ENCODE measurements at regions not wholly inside any gene's neighbourhood (a gene's known extent, or its start where the extent isn't known, plus 50 kb on each side); places are given as distances from the start of the nearest gene placed in this dataset.

DNA sequence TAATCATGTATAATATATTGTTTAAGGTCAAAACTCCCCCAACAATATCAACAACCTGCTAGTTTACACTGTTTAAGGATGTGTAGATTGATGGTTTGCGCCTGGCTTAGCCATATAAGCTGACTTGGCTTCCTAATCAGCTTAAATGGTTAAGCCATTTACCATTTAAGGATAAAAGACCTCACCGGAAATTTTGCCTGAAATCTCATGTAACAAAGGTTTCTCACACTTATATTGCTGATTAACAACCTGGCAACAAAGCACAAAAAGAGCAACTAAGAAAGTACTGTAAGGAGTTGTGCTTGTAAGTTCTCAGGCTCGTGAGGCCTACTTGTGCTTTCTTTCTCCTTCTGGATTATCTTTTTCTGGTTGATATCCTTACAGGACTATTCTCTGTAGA, 485.2 kb downstream of the GABRG1 start:
- no peak for DNase-seq

DNA sequence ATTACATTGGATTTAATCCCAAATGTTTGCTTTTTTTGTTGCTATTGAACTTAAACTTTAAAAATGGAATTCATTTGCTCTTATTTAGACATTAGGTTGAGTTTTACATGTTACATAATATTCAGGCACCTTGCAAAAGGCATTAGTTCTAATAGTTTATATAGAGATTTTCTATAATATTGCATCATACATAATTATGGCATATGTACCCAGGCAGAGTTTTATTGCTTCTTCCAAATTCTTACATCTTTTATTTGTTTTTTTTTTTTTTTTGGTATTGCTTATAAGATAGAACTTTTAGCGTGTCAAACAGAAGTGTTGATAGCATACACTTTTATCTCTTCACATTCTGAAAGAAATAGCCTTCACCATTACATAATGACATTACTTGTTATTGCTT, 487.7 kb downstream of the GABRG1 start:
- no peak for DNase-seq

DNA sequence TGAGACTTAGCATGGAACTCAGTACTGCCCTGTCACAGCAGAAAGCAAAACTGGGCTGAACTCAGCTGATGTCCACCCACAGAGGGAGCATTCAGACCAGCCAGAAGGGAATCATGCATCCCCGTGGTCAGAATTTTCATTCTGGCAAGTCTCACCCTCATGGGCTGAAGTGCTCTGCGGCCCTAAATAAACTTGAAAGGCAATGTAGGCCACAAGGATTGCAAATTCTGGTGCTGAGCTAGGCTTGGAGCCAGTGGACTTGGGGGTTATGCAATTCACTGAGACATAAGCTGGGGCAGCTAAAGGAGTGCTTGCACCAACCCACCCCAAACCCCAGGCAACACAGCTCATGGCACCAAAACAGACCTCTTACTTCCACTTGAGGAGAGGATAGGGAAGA, 494.1 kb downstream of the GABRG1 start:
- DNase-seq: no peak

DNA sequence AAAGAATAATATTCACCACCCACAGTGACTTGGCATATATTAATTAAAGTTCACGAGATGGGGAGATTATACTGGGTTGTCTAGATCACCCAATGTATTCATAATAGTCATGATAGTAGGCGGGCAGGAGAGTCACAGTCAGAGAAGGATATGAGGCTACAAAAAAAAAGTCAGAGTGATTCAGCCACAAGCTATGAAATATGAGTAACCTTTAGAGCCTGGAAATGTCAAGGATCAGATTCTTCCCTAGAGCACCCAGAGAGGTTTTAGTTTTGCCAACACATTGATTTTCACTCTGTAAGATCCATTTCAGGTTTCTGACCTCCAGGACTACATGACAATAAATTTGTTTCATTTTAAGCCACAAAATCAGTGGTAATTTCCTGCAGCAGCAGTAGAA, 501.9 kb downstream of the GABRG1 start:
- no peak for DNase-seq

DNA sequence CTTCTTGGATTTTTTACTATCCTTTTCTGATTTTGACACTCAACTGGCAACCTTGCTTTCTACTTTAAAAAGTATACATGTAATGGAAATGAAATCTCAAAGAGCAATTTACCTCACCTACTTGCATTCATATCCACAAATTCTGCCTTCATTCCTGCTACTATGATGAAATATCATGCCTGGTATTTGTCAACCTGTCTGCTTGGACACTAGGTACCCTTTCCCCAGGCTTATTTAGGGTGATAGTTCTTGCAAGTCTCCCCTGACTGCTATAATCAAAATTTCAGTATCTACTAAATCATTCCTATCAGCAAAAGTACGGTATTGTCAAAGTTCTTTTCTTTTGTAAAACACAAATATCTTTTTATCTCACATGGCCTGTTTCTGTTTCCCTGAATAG, 503.0 kb downstream of the GABRG1 start:
- no peak for DNase-seq

DNA sequence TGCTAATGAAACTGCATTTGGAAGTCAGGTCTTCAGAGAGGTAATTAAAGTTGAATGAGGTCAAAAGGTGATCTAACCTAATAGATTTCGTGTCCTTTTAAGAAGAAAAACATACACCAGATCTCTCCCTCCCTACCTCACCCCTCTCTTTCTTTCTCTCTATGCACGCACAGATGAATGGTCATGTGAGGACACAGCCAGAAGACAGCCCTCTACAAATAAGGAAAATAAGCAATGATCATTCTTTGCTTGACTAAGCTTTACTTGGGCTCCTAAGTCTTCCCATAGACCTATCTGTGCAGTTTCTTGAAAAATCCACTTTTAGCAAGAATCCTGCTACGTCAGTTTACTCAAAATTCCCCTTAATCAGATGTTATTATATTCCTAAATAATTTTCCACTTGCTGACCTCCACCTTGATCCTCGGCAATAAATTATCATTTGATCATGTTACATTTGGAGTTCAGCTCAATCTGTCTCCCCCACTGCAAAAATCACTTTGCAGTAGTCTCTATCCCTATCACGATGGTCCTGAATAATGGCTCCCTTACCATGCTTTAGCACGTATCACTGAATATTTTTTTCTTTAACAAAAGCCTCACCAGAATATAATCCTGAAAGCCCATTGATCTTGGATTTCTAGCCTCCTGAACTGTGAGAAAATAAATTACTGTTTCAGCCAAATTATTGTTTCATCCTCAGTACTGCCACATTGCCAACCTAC, 527.3 kb downstream of the GABRG1 start:
- DNase-seq: no peak

DNA sequence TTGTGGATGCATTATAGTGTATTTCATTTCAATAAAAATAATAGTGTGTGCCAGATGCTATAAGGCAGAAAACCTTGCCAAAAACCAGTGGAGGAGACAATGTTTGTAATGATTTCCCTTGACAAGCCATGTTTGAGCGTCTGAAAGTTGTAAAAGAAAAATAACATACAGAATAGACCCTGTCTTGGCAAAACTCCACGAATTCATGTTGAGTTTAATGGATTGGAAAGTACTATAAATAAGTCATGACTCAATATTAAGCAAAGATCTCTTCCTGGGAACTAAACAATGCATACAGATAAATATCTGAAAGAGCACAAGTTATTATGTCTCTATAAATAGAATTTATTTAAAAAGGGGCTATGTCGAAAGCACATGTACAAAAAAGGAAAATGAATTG, 543.5 kb downstream of the GABRG1 start:
- DNase-seq: no peak

DNA sequence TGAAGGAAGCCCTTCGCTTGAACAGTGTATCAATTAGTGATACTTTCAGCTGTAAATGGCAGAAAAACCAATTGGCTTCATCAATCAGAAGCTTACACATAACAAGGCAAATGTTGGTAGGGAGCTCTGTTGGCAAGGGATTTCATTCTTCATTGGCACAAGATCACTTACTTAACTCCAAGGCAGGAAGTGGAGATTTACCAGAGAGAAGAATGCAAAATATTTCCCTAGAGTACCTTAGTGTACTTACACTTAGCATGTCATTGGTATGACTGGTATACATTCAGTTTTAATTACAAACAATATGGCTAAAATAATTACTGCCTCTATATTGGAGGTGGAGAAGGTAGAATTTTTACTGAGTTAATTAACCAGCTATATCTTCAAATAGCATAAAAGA, 545.0 kb downstream of the GABRG1 start:
- DNase-seq: no peak

GRCh38 chr4:45576275-45576674, 547.6 kb downstream of the GABRG1 start:
- DNase-seq: no peak

- no peak for DNase-seq
Measured at GRCh38 chr4:45569619-45570018, 554.2 kb downstream of the GABRG1 start.

GRCh38 chr4:45568694-45569093, 555.2 kb downstream of the GABRG1 start:
- DNase-seq: no peak

- no peak for DNase-seq
Measured at GRCh38 chr4:45566896-45567603, 556.8 kb downstream of the GABRG1 start.

DNA sequence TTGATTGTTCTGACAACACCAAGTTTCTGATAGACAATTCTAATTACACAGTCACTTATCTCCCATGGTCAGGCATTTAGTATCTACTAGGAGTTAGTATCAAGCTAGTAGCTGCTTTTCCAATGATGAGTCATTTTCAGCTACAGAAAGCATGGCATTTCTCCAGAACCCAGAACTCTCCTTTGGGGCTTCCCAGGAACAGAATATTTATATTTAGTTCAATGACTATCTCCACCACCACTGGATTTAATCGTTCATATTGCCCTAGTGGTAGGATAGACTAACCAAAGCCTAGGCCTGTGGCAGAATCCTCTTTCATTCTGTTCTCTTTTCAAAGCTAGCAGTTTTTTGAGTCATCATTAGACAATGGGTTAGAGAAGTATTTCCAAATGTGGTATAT, 569.4 kb downstream of the GABRG1 start:
- no peak for DNase-seq

DNA sequence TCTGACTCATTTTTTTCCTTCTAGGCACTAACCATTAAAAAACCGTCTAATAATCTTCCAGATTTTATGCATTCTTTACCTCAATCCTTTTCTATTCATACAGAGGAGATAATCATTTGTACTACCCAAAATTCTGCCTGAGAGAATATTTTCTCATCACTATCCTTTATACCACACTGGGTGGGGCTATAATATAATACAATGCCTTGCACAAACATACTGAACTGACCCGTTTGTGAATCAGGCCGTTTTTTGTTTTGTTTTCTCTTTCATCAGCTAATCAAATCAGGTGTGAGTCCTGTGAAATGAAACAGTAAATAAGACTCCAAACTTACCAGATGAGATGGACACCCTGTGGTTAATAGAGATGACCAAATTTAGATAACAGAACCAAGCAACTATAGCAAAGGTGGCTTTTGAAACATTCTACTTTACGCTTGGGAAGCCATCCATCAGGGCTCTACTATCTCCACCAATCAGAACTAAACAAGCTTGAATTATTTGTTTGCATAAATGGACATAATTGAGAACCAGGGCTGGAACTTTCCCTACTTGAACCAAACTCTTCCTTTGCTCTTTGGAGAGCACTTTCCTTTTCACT, 573.0 kb downstream of the GABRG1 start:
- peak in 1 of 2 experiments; percentile 5 for DNase-seq

DNA sequence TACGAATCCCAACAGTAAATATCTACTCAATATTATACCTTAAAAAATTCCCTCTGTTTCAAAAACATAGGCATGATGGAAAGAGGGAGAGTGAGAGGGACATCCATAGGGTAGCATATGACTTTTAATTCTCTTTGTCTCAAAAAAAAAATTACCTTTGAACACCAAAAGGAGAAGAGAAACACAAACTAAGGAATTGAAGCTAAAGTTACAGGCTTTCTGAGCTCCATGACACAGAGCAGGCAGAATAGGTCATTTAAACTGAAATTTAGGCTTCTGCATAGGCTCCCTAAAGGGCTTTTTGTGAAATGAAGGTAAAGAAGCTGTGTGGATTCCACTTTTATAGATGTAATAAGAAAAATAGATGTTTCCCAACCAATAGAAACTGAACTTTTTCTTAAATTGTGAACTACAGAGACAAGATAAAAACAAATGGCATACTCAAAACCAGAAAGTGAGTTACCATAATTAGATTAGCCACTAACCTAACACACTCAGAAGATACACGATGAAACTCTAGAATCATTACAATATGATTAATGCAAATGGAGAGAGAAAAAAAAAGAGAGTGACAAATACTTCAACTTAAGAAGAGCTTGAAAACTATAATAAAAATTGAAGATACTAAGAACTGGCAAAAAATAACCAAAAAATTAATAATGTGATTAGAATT, 584.6 kb downstream of the GABRG1 start:
- no peak for DNase-seq

DNA sequence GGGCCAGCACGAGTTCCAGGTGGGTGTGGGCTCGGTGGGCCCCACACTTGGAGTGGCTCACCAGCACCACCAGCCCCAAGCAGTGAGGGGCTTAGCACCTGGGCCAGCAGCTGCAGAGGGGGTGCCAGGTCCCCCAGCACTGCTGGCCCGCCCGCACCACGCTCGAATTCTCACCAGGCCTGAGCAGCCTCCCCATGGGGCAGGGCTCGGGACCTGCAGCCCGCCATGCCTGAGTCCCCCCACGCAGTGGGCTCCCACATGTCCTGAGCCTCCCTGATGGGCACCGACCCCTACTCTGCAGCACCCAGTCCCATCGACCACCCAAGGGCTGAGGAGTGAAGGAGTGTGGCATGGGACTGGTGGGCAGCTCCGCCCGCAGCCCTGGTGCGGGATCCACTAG, 593.4 kb downstream of the GABRG1 start:
- DNase-seq: no peak

GRCh38 chr4:45527160-45527559, 596.7 kb downstream of the GABRG1 start:
- no peak for DNase-seq

- DNase-seq: no peak
Measured at GRCh38 chr4:45518832-45519231, 605.0 kb downstream of the GABRG1 start.

DNA sequence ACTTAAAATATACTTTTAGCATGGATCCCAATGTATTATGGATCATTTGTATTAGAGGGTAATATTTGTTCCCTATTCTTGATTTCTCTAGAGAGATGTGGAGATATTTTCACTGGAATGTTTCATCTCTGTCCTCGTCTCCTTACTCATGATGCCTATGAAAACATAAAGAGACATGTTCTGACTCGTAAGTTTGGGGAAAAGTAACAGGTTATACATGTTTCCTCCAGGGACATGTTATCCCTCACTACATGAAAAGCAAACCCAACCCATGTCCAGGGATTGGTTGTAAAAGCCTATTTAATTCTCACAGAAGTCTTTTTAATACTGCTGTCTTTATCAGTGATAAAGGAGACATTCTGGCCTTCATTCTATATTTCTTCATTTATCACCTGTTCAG, 621.4 kb downstream of the GABRG1 start:
- DNase-seq: no peak

- peak in 1 of 2 experiments; percentile 10 for DNase-seq
Measured at GRCh38 chr4:45484740-45485139, 639.1 kb downstream of the GABRG1 start.

GRCh38 chr4:45482346-45482745, 641.5 kb downstream of the GABRG1 start:
- DNase-seq: no peak

DNA sequence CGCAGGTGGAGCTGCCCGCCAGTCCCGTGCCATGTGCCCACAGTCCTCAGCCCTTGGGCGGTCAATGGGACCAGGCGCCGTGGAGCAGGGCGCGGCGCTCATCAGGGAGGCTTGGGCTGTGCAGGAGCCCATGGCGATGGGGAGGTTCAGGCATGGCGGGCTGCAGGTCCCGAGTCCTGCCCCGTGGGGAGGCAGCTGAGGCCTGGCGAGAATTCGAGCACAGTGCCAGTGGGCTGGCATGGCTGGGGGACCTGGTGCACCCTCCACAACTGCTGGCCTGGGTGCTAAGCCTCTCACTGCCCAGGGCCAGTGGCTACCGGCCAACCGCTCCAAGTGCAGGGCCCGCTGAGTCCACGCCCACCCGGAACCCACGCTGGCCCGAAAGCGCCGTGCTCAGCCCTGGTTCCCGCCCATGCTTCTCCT, 646.5 kb downstream of the GABRG1 start:
- DNase-seq: no peak

GRCh38 chr4:45475548-45475947, 648.3 kb downstream of the GABRG1 start:
- DNase-seq: no peak

DNA sequence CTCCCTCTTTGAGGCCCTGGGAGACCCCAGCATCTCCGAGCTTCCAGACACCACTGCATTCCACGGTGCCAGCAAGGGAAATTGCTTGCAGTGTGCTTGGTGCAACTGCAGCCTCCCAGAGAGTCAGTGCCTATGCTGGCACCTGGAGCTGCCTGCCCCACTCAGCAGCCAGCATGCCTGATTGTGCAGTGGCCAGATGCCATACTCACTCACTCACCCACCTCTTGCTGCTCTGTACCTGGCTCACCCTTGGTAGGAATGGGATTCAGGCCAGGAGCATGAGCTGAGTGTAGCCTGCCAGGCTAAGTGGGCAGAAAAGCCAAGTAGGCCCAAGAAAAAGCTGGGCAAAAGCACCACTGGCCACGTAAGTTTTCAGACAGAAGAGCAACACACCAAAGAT, 651.4 kb downstream of the GABRG1 start:
- no peak for DNase-seq

Data from NCI-H524 (cell line).